Right lung (tissue), 2 donors: ENCODE measurements at regions not wholly inside any gene's neighbourhood (a gene's known extent, or its start where the extent isn't known, plus 50 kb on each side); places are given as distances from the start of the nearest gene placed in this dataset.

Source experiments
- DNase-seq, 2 donors: peaks; one replicate each; pipeline ENCODE4 v3.0.0-alpha.2; 2013

GRCh38 chr5:68928617-68929302 lies 165.1 kb upstream of the SLC30A5 start:
- no peak for DNase-seq

GRCh38 chr5:68930139-68930538 lies 163.7 kb upstream of the SLC30A5 start:
- no peak for DNase-seq

- DNase-seq: no peak
These were observed 160.9 kb upstream of the SLC30A5 start for GRCh38 chr5:68932830-68933434.

- DNase-seq: no peak
These were observed 151.6 kb upstream of the SLC30A5 start for GRCh38 chr5:68942169-68942568.

- DNase-seq: no peak
These were observed 147.1 kb upstream of the SLC30A5 start for GRCh38 chr5:68946728-68947127.

GRCh38 chr5:68947986-68948385 lies 145.8 kb upstream of the SLC30A5 start:
- DNase-seq: peak in 1 of 2 donors; percentile 20

GRCh38 chr5:68949256-68949655 lies 144.6 kb upstream of the SLC30A5 start:
- no peak for DNase-seq

- no peak for DNase-seq
These were observed 144.1 kb upstream of the SLC30A5 start for GRCh38 chr5:68949711-68950110.

- DNase-seq: peak; percentile 74 to 80
These were observed 143.7 kb upstream of the SLC30A5 start for GRCh38 chr5:68950125-68950524.

- DNase-seq: peak; percentile 47 to 61
These were observed 142.9 kb upstream of the SLC30A5 start for GRCh38 chr5:68950930-68951329.

GRCh38 chr5:68953231-68953874 lies 140.5 kb upstream of the SLC30A5 start:
- no peak for DNase-seq

GRCh38 chr5:68953875-68954617 lies 139.8 kb upstream of the SLC30A5 start:
- peak; percentile 62 to 71 for DNase-seq

GRCh38 chr5:68954618-68954910 lies 139.2 kb upstream of the SLC30A5 start:
- no peak for DNase-seq

GRCh38 chr5:68957591-68957990 lies 136.2 kb upstream of the SLC30A5 start:
- no peak for DNase-seq

- DNase-seq: no peak
These were observed 135.4 kb upstream of the SLC30A5 start for GRCh38 chr5:68958428-68958827.

GRCh38 chr5:68960456-68960855 lies 133.4 kb upstream of the SLC30A5 start:
- DNase-seq: no peak

- no peak for DNase-seq
These were observed 132.9 kb upstream of the SLC30A5 start for GRCh38 chr5:68960961-68961360.

GRCh38 chr5:68961762-68962161 lies 132.1 kb upstream of the SLC30A5 start:
- DNase-seq: no peak

- peak; percentile 63 to 71 for DNase-seq
These were observed 130.9 kb upstream of the SLC30A5 start for GRCh38 chr5:68962757-68963484.

- no peak for DNase-seq
These were observed 129.1 kb upstream of the SLC30A5 start for GRCh38 chr5:68964679-68965078.

- no peak for DNase-seq
These were observed 127.9 kb upstream of the SLC30A5 start for GRCh38 chr5:68965926-68966325.

GRCh38 chr5:68966596-68966995 lies 127.2 kb upstream of the SLC30A5 start:
- no peak for DNase-seq
